Lower lobe of right lung (tissue), 2 donors: ENCODE measurements at regions not wholly inside any gene's neighbourhood (a gene's known extent, or its start where the extent isn't known, plus 50 kb on each side); places are given as distances from the start of the nearest gene placed in this dataset.

Experiments used
- ATAC-seq, 2 donors: fragments of 200-7000 bp; cut with Tn5 transposase; one replicate each; pipeline ENCODE4 v1.9.1; 2020 to 2022; ENCODE audit warnings: mild to moderate bottlenecking in 2 of 2, moderate library complexity in 2 of 2
- DNase-seq: peaks from one replicate; pipeline ENCODE4 v3.0.0-alpha.2; 2020
- H3K27ac ChIP-seq: fragments of 200-600 bp; one replicate; pipeline ENCODE4 v1.8.0; 2022
- H3K27me3 ChIP-seq: fragments of 200-600 bp; one replicate; pipeline ENCODE4 v1.8.0; 2022; ENCODE audit warnings: low read depth
- H3K36me3 ChIP-seq: fragments of 200-600 bp; one replicate; pipeline ENCODE4 v1.8.0; 2022; ENCODE audit warnings: mild to moderate bottlenecking
- H3K4me1 ChIP-seq: fragments of 200-600 bp; one replicate; pipeline ENCODE4 v1.8.0; 2022
- H3K4me3 ChIP-seq: fragments of 200-600 bp; one replicate; pipeline ENCODE4 v1.8.0; 2022; ENCODE audit warnings: mild to moderate bottlenecking
- H3K9me3 ChIP-seq: fragments of 200-600 bp; one replicate; pipeline ENCODE4 v1.8.0; 2022
- intact Hi-C: fragments of 100-400 bp; cut with DNase I; formaldehyde crosslinking; loops from one replicate; pipeline ENCODE4 v1.11.0; 2022
- TF ChIP-seq, protein P1 (sequence below): fragments of 200-600 bp; IDR thresholded peaks from one replicate; pipeline ENCODE4 v1.8.0; 2022; ENCODE audit warnings: antibody characterized with exemption, mild to moderate bottlenecking
- donor health status: DM: no; HTN: yes; CAD: no; lungs with severe emphysema.

DNA sequence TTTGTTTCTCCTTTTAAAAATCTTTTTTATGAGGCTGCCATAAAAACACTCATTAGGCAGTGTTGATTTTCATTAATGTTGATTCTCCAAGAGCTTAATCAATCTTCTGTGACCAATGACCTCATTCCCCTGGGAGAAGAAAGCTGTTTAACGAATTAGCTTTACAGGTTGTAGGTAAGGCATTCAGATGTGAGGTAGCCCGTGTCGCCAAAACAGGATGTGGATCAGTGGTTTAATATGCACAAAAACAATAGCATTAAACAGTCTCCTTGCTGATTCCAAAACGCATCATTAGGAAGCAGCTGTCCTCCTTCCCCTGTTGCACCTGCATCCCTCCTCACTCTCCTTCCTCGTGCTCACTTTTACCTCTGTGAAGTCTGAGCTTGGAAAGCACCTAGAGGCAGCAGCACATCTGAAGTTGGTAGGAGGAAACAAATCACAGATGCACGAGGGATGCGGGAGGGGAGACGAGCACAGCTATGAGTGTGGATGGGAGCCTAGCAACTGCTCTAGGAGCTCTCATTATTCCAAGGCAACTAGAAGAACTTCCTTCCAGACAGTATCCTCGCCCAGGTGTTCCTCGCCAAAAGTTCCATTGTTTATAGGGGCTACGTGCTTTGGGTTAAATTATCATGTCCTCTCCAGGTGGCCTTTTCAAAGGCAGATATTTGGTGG lies 179.4 kb upstream of the SNX19 start:
- intact Hi-C loops = no loop called here
- Histone ChIP-seq H3K4me3 (no peak overlapping the region), H3K9me3 (no peaks in the 10 kb centered on the region), H3K27ac (no peak overlapping the region), H3K4me1 (no peaks in the 10 kb centered on the region), H3K27me3 (no peaks in the 10 kb centered on the region), H3K36me3 (no peaks in the 10 kb centered on the region)
- TF ChIP-seq, protein P1, sequence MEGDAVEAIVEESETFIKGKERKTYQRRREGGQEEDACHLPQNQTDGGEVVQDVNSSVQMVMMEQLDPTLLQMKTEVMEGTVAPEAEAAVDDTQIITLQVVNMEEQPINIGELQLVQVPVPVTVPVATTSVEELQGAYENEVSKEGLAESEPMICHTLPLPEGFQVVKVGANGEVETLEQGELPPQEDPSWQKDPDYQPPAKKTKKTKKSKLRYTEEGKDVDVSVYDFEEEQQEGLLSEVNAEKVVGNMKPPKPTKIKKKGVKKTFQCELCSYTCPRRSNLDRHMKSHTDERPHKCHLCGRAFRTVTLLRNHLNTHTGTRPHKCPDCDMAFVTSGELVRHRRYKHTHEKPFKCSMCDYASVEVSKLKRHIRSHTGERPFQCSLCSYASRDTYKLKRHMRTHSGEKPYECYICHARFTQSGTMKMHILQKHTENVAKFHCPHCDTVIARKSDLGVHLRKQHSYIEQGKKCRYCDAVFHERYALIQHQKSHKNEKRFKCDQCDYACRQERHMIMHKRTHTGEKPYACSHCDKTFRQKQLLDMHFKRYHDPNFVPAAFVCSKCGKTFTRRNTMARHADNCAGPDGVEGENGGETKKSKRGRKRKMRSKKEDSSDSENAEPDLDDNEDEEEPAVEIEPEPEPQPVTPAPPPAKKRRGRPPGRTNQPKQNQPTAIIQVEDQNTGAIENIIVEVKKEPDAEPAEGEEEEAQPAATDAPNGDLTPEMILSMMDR = no peak
- no peak for DNase-seq
- no peak for ATAC-seq

DNA sequence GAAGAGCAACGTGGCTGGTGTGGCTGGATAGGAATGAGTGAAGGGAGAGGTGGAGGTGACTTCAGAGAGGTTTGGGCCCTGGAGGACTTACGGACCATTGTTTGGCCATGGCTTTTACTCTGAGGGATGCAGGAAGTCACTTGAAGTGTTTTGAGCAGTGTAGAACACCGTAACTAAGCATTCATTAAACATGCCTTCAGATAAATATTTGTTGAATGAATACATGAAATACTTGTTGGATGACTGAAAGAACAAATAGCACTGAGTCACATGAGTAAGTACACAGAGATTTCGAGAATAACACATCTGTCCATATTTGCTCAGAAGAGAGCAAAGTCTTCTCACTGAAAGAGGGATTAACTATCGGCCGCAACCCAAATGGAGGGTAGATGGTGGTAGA lies 182.7 kb upstream of the SNX19 start:
- intact Hi-C loops = no loop called here
- DNase-seq (no peak), ATAC-seq (peak; percentile 11 to 59)
- no peak overlapping the region for H3K4me3 ChIP-seq
- TF ChIP-seq, protein P1 = no peak
- no peaks in the 10 kb centered on the region for H3K36me3 ChIP-seq
- peaks cover 7% of the 10 kb centered on the region for H3K27me3 ChIP-seq
- no peaks in the 10 kb centered on the region for H3K4me1 ChIP-seq
- no peaks in the 10 kb centered on the region for H3K9me3 ChIP-seq
- no peak overlapping the region for H3K27ac ChIP-seq

DNA sequence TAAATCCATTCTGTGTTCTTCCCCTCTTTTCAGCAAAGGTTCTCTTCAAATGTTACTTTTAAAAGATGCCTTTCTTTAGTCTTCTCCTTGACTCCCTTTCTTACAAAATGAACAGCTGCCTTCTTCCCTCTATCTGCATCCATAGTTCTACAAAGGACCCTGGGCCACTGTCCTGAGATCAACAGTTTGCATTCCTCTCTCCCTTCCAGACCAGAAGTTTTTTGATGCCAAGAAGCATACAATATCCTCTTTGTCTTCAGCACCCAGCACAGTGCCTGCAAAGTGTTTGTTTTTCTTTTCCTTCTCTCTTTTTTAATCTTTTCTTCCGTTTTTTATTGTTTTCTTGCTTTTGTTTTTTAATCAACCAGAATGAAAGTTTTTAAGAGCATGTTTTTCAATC lies 183.5 kb upstream of the SNX19 start:
- Histone ChIP-seq H3K27me3 (peaks cover 7% of the 10 kb centered on the region), H3K9me3 (no peaks in the 10 kb centered on the region), H3K27ac (no peak overlapping the region), H3K4me3 (no peak overlapping the region), H3K4me1 (no peaks in the 10 kb centered on the region), H3K36me3 (no peaks in the 10 kb centered on the region)
- no peak for ATAC-seq
- no peak for DNase-seq
- TF ChIP-seq, protein P1 = no peak
- intact Hi-C loops = no loop called here

DNA sequence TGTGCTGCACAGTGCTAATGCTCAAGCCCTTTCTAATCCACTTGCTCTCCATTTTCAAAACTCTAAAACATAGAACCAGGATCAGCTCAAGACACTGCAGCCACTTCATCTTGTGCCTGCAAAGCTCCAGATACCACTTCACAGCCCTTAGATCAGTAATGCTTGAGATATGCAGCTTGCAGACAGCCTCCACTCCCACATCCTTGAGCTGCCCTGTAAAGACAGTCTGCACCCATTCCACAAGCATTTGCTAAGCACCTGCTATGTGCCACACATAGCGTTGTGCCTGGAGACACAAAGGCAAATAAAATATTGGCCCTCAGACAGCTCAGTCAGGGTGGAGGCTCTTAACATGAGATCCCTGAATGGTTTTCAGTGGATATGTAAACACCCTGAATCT lies 192.5 kb upstream of the SNX19 start:
- Histone ChIP-seq H3K36me3 (no peaks in the 10 kb centered on the region), H3K27me3 (no peaks in the 10 kb centered on the region), H3K4me1 (no peaks in the 10 kb centered on the region), H3K27ac (no peak overlapping the region), H3K9me3 (no peaks in the 10 kb centered on the region), H3K4me3 (no peak overlapping the region)
- TF ChIP-seq, protein P1 = no peak
- DNase-seq = no peak
- intact Hi-C loops = no loop called here
- ATAC-seq = peak; percentile 80 to 82

DNA sequence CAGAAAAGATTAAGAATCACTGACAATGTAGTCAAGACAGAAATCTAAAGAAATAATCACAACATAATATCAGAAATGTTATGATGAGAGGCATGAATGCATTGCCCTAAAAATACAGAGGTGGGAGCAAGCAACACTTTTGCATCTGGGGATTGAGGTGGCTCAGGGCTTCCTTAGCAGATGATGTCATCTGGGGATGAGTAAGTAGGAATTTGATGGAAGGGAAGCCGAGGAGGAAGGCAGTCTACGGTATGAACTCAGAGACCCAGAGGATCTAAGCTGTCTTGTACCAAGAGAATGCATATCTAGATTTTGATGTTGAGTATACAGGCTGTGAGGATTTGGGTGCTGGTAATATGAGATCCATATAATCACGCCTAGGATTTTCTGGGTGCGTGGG lies 193.0 kb upstream of the SNX19 start:
- DNase-seq (no peak), ATAC-seq (no peak)
- Histone ChIP-seq H3K27ac (no peak overlapping the region), H3K27me3 (no peaks in the 10 kb centered on the region), H3K36me3 (no peaks in the 10 kb centered on the region), H3K9me3 (no peaks in the 10 kb centered on the region), H3K4me1 (no peaks in the 10 kb centered on the region), H3K4me3 (no peak overlapping the region)
- TF ChIP-seq, protein P1 = no peak
- intact Hi-C loops = no loop called here
